Activated T-cell treated with anti-CD3 and anti-CD28 coated beads, Interleukin-2, amount 50 U/mL, for 24 hours (primary cell): ENCODE measurements at regions not wholly inside any gene's neighbourhood (a gene's known extent, or its start where the extent isn't known, plus 50 kb on each side); places are given as distances from the start of the nearest gene placed in this dataset.
"Not testable (repeated sequence)": the region's sequence is repeated elsewhere in the genome, so short reads cannot be mapped to it uniquely, and the experiment has no call there.

ENCODE experiments used
- DNase-seq: peaks from one replicate; pipeline ENCODE4 v3.0.0-alpha.2; 2020
- H3K27ac Mint-ChIP-seq: 2 replicates; pipeline ENCODE4 v1.8.0; 2020; ENCODE audit warnings: mild to moderate bottlenecking, mixed read lengths
- H3K27me3 Mint-ChIP-seq: 2 replicates; pipeline ENCODE4 v1.8.0; 2020; ENCODE audit warnings: mixed read lengths
- H3K36me3 Mint-ChIP-seq: 2 replicates; pipeline ENCODE4 v1.8.0; 2020; ENCODE audit warnings: low read depth, mixed read lengths
- H3K4me1 Mint-ChIP-seq: 2 replicates; pipeline ENCODE4 v1.8.0; 2020; ENCODE audit warnings: low read depth, mixed read lengths
- H3K4me3 Mint-ChIP-seq: 2 replicates; pipeline ENCODE4 v1.8.0; 2020; ENCODE audit warnings: mild to moderate bottlenecking, moderate library complexity, mixed read lengths
- H3K9me3 Mint-ChIP-seq: 2 replicates; pipeline ENCODE4 v1.8.0; 2020; ENCODE audit warnings: mixed read lengths

GRCh38 chr5:5886353-5886752 lies 463.9 kb downstream of the ICE1 start:
- Mint-ChIP-seq H3K4me3 (no peak overlapping the region), H3K27me3 (peaks cover 20% of the 10 kb centered on the region), H3K9me3 (no peaks in the 10 kb centered on the region), H3K27ac (no peak overlapping the region), H3K4me1 (no peaks in the 10 kb centered on the region), H3K36me3 (no peaks in the 10 kb centered on the region)
- DNase-seq: no peak

GRCh38 chr5:5885782-5886181 lies 463.3 kb downstream of the ICE1 start:
- H3K4me1 Mint-ChIP-seq: no peaks in the 10 kb centered on the region
- no peaks in the 10 kb centered on the region for H3K36me3 Mint-ChIP-seq
- no peak for DNase-seq
- H3K9me3 Mint-ChIP-seq: no peaks in the 10 kb centered on the region
- H3K27me3 Mint-ChIP-seq: peaks cover 20% of the 10 kb centered on the region
- no peak overlapping the region for H3K27ac Mint-ChIP-seq
- H3K4me3 Mint-ChIP-seq: no peak overlapping the region

- H3K27ac Mint-ChIP-seq: no peak overlapping the region
- H3K36me3 Mint-ChIP-seq: no peaks in the 10 kb centered on the region
- no peaks in the 10 kb centered on the region for H3K4me1 Mint-ChIP-seq
- no peak for DNase-seq
- H3K4me3 Mint-ChIP-seq: no peak overlapping the region
- H3K27me3 Mint-ChIP-seq: peaks cover 27% of the 10 kb centered on the region
- no peaks in the 10 kb centered on the region for H3K9me3 Mint-ChIP-seq
Measured at GRCh38 chr5:5884593-5884992, 462.1 kb downstream of the ICE1 start.

- no peaks in the 10 kb centered on the region for H3K4me1 Mint-ChIP-seq
- H3K36me3 Mint-ChIP-seq: no peaks in the 10 kb centered on the region
- DNase-seq: no peak
- no peaks in the 10 kb centered on the region for H3K9me3 Mint-ChIP-seq
- H3K4me3 Mint-ChIP-seq: no peak overlapping the region
- H3K27ac Mint-ChIP-seq: no peak overlapping the region
- peaks cover 34% of the 10 kb centered on the region for H3K27me3 Mint-ChIP-seq
Measured at GRCh38 chr5:5883562-5883961, 461.1 kb downstream of the ICE1 start.

GRCh38 chr5:5883146-5883545 lies 460.7 kb downstream of the ICE1 start:
- Mint-ChIP-seq H3K27ac (no peak overlapping the region), H3K4me3 (no peak overlapping the region), H3K27me3 (peaks cover 36% of the 10 kb centered on the region), H3K36me3 (no peaks in the 10 kb centered on the region), H3K9me3 (no peaks in the 10 kb centered on the region), H3K4me1 (no peaks in the 10 kb centered on the region)
- DNase-seq: no peak

- Mint-ChIP-seq H3K4me3 (no peak overlapping the region), H3K36me3 (no peaks in the 10 kb centered on the region), H3K27me3 (peaks cover 37% of the 10 kb centered on the region), H3K9me3 (no peaks in the 10 kb centered on the region), H3K27ac (no peak overlapping the region), H3K4me1 (no peaks in the 10 kb centered on the region)
- DNase-seq: no peak
Measured at GRCh38 chr5:5882706-5883105, 460.2 kb downstream of the ICE1 start.

GRCh38 chr5:5881294-5881693 lies 458.8 kb downstream of the ICE1 start:
- H3K27ac Mint-ChIP-seq: no peak overlapping the region
- no peaks in the 10 kb centered on the region for H3K9me3 Mint-ChIP-seq
- no peak for DNase-seq
- H3K27me3 Mint-ChIP-seq: peaks cover 32% of the 10 kb centered on the region
- H3K36me3 Mint-ChIP-seq: no peaks in the 10 kb centered on the region
- H3K4me1 Mint-ChIP-seq: no peaks in the 10 kb centered on the region
- no peak overlapping the region for H3K4me3 Mint-ChIP-seq

GRCh38 chr5:5880077-5880763 lies 457.7 kb downstream of the ICE1 start:
- Mint-ChIP-seq H3K4me1 (no peaks in the 10 kb centered on the region), H3K4me3 (no peak overlapping the region), H3K27ac (no peak overlapping the region), H3K27me3 (peaks cover 30% of the 10 kb centered on the region), H3K36me3 (no peaks in the 10 kb centered on the region), H3K9me3 (no peaks in the 10 kb centered on the region)
- DNase-seq: no peak

- H3K36me3 Mint-ChIP-seq: no peaks in the 10 kb centered on the region
- H3K9me3 Mint-ChIP-seq: no peaks in the 10 kb centered on the region
- peaks cover 2% of the 10 kb centered on the region for H3K27me3 Mint-ChIP-seq
Measured at GRCh38 chr5:5857396-5857795, 434.9 kb downstream of the ICE1 start.

GRCh38 chr5:5854087-5854486 lies 431.6 kb downstream of the ICE1 start:
- H3K4me3 Mint-ChIP-seq: no peak overlapping the region
- H3K9me3 Mint-ChIP-seq: no peaks in the 10 kb centered on the region
- no peak for DNase-seq
- no peak overlapping the region for H3K27ac Mint-ChIP-seq
- H3K4me1 Mint-ChIP-seq: no peaks in the 10 kb centered on the region
- peaks cover 13% of the 10 kb centered on the region for H3K27me3 Mint-ChIP-seq
- no peaks in the 10 kb centered on the region for H3K36me3 Mint-ChIP-seq

More at GRCh38 chr5:5857396-5857795, 434.9 kb downstream of the ICE1 start:
- H3K4me3 Mint-ChIP-seq: no peak overlapping the region
- no peak overlapping the region for H3K27ac Mint-ChIP-seq
- H3K4me1 Mint-ChIP-seq: no peaks in the 10 kb centered on the region
- DNase-seq: no peak

- Mint-ChIP-seq H3K4me1 (no peaks in the 10 kb centered on the region), H3K27ac (no peak overlapping the region), H3K27me3 (no peaks in the 10 kb centered on the region), H3K36me3 (no peaks in the 10 kb centered on the region), H3K4me3 (no peak overlapping the region), H3K9me3 (no peaks in the 10 kb centered on the region)
- DNase-seq: no peak
Measured at GRCh38 chr5:5838493-5838892, 416.0 kb downstream of the ICE1 start.

GRCh38 chr5:5831622-5832021 lies 409.1 kb downstream of the ICE1 start:
- H3K4me3 Mint-ChIP-seq, H3K27ac Mint-ChIP-seq, H3K9me3 Mint-ChIP-seq, H3K36me3 Mint-ChIP-seq, DNase-seq, H3K4me1 Mint-ChIP-seq: not testable (repeated sequence)
- H3K27me3 Mint-ChIP-seq: peaks cover 13% of the 10 kb centered on the region

GRCh38 chr5:5828619-5829018 lies 406.1 kb downstream of the ICE1 start:
- no peak overlapping the region for H3K4me3 Mint-ChIP-seq
- no peak overlapping the region for H3K27ac Mint-ChIP-seq
- no peaks in the 10 kb centered on the region for H3K36me3 Mint-ChIP-seq
- H3K4me1 Mint-ChIP-seq: no peaks in the 10 kb centered on the region
- H3K9me3 Mint-ChIP-seq: no peaks in the 10 kb centered on the region
- DNase-seq: no peak
- H3K27me3 Mint-ChIP-seq: peaks cover 23% of the 10 kb centered on the region

GRCh38 chr5:5826911-5827310 lies 404.4 kb downstream of the ICE1 start:
- Mint-ChIP-seq H3K27me3 (peaks cover 24% of the 10 kb centered on the region), H3K36me3 (no peaks in the 10 kb centered on the region), H3K9me3 (no peaks in the 10 kb centered on the region), H3K27ac (no peak overlapping the region), H3K4me1 (no peaks in the 10 kb centered on the region), H3K4me3 (no peak overlapping the region)
- DNase-seq: no peak

GRCh38 chr5:5822729-5823257 lies 400.3 kb downstream of the ICE1 start:
- Mint-ChIP-seq H3K36me3 (no peaks in the 10 kb centered on the region), H3K27ac (no peak overlapping the region), H3K4me3 (no peak overlapping the region), H3K9me3 (no peaks in the 10 kb centered on the region), H3K27me3 (peaks cover 14% of the 10 kb centered on the region), H3K4me1 (no peaks in the 10 kb centered on the region)
- DNase-seq: no peak

GRCh38 chr5:5816960-5817359 lies 394.5 kb downstream of the ICE1 start:
- Mint-ChIP-seq H3K36me3 (no peaks in the 10 kb centered on the region), H3K4me1 (no peaks in the 10 kb centered on the region), H3K27ac (no peak overlapping the region), H3K9me3 (no peaks in the 10 kb centered on the region), H3K27me3 (peaks cover 4% of the 10 kb centered on the region), H3K4me3 (no peak overlapping the region)
- no peak for DNase-seq
